ENCODE measurements at regions not wholly inside any gene's neighbourhood (a gene's known extent, or its start where the extent isn't known, plus 50 kb on each side); places are given as distances from the start of the nearest gene placed in this dataset.

GRCh38 chr14:39581474-39581873 is 149.2 kb upstream of the FBXO33 start:
- TF ChIP-seq POLR2A (IDR thresholded peaks at IDR 0.05) (no peak), CTCF (IDR thresholded peaks at IDR 0.05) (no peak)
